OCI-LY1 (cell line): ENCODE measurements at regions not wholly inside any gene's neighbourhood (a gene's known extent, or its start where the extent isn't known, plus 50 kb on each side); places are given as distances from the start of the nearest gene placed in this dataset.

Source experiments
- CTCF ChIP-seq: fragments of 200-600 bp; sonication (generic), shearing (Covaris generic); IDR thresholded peaks from 2 replicates; pipeline ENCODE4 v1.5.1; 2017; ENCODE audit warnings: mild to moderate bottlenecking, antibody characterized with exemption, low read length, moderate library complexity, mixed read lengths
- EZH2 ChIP-seq: fragments of 200-600 bp; sonication (generic), shearing (Covaris generic); IDR thresholded peaks from 2 replicates; pipeline ENCODE4 v1.8.0; 2017; ENCODE audit warnings: borderline replicate concordance, mixed run types, mild to moderate bottlenecking, antibody characterized with exemption, low read length, moderate library complexity, mixed read lengths

DNA sequence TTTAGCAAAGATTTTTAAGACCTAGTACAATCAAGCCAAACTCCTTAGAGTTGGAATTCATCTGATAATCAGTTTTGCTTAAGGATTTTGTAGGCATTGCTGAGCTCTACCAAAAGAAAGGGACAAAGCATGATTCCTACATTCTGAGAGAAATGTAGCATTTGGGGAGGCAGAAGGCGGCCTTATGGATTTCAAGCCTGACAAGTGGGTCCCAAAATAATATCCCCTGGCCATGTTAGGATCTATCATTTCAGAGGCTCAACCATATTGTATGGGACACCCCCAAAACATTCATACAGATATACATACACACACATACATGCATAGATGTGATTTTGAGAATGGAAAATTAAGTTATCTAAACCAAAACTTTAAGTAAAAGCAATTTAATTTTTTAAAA, 257.8 kb upstream of the VLDLR start:
- TF ChIP-seq CTCF: no peak
- no peak for TF ChIP-seq EZH2
